A549 (cell line): ENCODE measurements at regions not wholly inside any gene's neighbourhood (a gene's known extent, or its start where the extent isn't known, plus 50 kb on each side); places are given as distances from the start of the nearest gene placed in this dataset.

Experiments used
- ATAC-seq, 2 experiments: fragments of 200-7000 bp in 1 of 2; fragments of >200 bp in 1 of 2; cut with Nextera tagmentation in 1 of 2; cut with Tn5 transposase in 1 of 2; 3 replicates each; pipeline versions ENCODE4 v1.8.0 to v1.9.1; 2018 to 2020; ENCODE audit warnings: mild to moderate bottlenecking in 1 of 2, moderate library complexity in 1 of 2
- CTCF ChIA-PET: fragments of 300-600 bp; sonication (Branson Sonifier 250); formaldehyde crosslinking; extraction: SDS; loops from one replicate; lab custom pipeline; 2021; ENCODE audit warnings: antibody characterized with exemption, inconsistent platforms; lab: Yijun Ruan, JAX
- POLR2A ChIA-PET: fragments of 350-600 bp; formaldehyde crosslinking; extraction: SDS; loops from one replicate; lab custom pipeline; 2021; ENCODE audit warnings: antibody characterized with exemption, inconsistent platforms; lab: Yijun Ruan, JAX
- DNase-seq, 2 experiments: peaks; one replicate each; pipeline versions ENCODE4 v3.0.0 to v3.0.0-alpha.2; 2011 to 2016; ENCODE audit warnings: low read depth in 1 of 2, low spot score in 1 of 2
- FAIRE-seq: peaks from 2 replicates; lab custom pipeline; 2011; peaks lifted over from hg19 to GRCh38; lab: Jason Lieb, UNC
- H3K27ac ChIP-seq, 2 experiments: fragments of >200 bp; sonication (Bioruptor Twin); formaldehyde crosslinking; 3 replicates each; pipeline ENCODE4 v1.5.1; 2016 to 2017
- H3K4me1 ChIP-seq: fragments of >200 bp; sonication (Bioruptor Twin); formaldehyde crosslinking; 3 replicates; pipeline ENCODE4 v1.6.1; 2016
- H3K4me2 ChIP-seq: fragments of >200 bp; sonication (Bioruptor Twin); formaldehyde crosslinking; 3 replicates; pipeline ENCODE4 v1.6.1; 2016
- H3K4me3 ChIP-seq: fragments of >200 bp; sonication (Bioruptor Twin); formaldehyde crosslinking; 3 replicates; pipeline ENCODE4 v1.5.1; 2016
- H3K9me3 ChIP-seq: fragments of >200 bp; sonication (Bioruptor Twin); formaldehyde crosslinking; 3 replicates; pipeline ENCODE4 v1.6.1; 2016
- BHLHE40 ChIP-seq: IDR thresholded peaks from 2 replicates; pipeline ENCODE4 v1.6.1; 2012; ENCODE audit warnings: low read depth, low read length, inconsistent platforms
- CHD4 ChIP-seq: fragments of 200-600 bp; sonication (generic); IDR thresholded peaks from 2 replicates; pipeline ENCODE4 v1.6.1; 2016; ENCODE audit warnings: antibody characterized with exemption, mild to moderate bottlenecking, borderline replicate concordance
- EHF ChIP-seq: fragments of 250-450 bp; sonication (Bioruptor Pico); IDR thresholded peaks from 2 replicates; pipeline ENCODE4 v1.5.0; 2020; ENCODE audit warnings: mild to moderate bottlenecking
- FOSB ChIP-seq: fragments of 250-450 bp; sonication (Bioruptor Pico); IDR thresholded peaks from 2 replicates; pipeline ENCODE4 v1.5.0; 2020; ENCODE audit warnings: mild to moderate bottlenecking, moderate library complexity
- FOXS1 ChIP-seq: fragments of 250-450 bp; sonication (Bioruptor Pico); IDR thresholded peaks from 2 replicates; pipeline ENCODE4 v1.5.0; 2020; ENCODE audit warnings: mild to moderate bottlenecking, moderate library complexity
- HDAC2 ChIP-seq: fragments of 200-600 bp; sonication (generic); IDR thresholded peaks from 2 replicates; pipeline ENCODE4 v1.6.1; 2016
- JUN ChIP-seq, 2 experiments: fragments of >200 bp; sonication (Bioruptor Twin); formaldehyde crosslinking; IDR thresholded peaks; 2 replicates in 1 of 2; 3 replicates in 1 of 2; pipeline ENCODE4 v1.6.1; 2016 to 2017
- KDM5A ChIP-seq: fragments of 200-600 bp; sonication (generic); IDR thresholded peaks from 2 replicates; pipeline ENCODE4 v1.6.1; 2016; ENCODE audit warnings: antibody characterized with exemption, mild to moderate bottlenecking
- MAFK ChIP-seq: fragments of 450-650 bp; IDR thresholded peaks from 2 replicates; pipeline ENCODE4 v1.6.1; 2014; ENCODE audit not compliant: partially characterized antibody
- MAZ ChIP-seq: fragments of 150-350 bp; IDR thresholded peaks from 2 replicates; pipeline ENCODE4 v1.6.1; 2014; ENCODE audit warnings: antibody characterized with exemption, low read depth, low read length, borderline replicate concordance
- MYC ChIP-seq: IDR thresholded peaks from 2 replicates; pipeline ENCODE4 v1.6.1; 2012; ENCODE audit warnings: mild to moderate bottlenecking, inconsistent platforms, low read length, improper control_type of control experiment, borderline replicate concordance
- NFE2L2 ChIP-seq: fragments of 150-350 bp; conservative IDR thresholded peaks from 2 replicates; pipeline ENCODE4 v1.6.1; 2014; ENCODE audit warnings: low read length
- NPAS2 ChIP-seq: fragments of 250-450 bp; sonication (Bioruptor Pico); IDR thresholded peaks from 2 replicates; pipeline ENCODE4 v1.8.0; 2022; ENCODE audit warnings: mild to moderate bottlenecking, moderate library complexity, borderline replicate concordance
- POLR2A ChIP-seq: IDR thresholded peaks from 2 replicates; pipeline ENCODE4 v1.6.1; 2012; ENCODE audit warnings: mild to moderate bottlenecking, low read length
- RARB ChIP-seq: fragments of 250-450 bp; sonication (Bioruptor Pico); IDR thresholded peaks from 2 replicates; pipeline ENCODE4 v1.8.0; 2021; ENCODE audit warnings: mild to moderate bottlenecking, moderate library complexity
- RCOR1 ChIP-seq: fragments of 150-350 bp; IDR thresholded peaks from 2 replicates; pipeline ENCODE4 v1.6.1; 2014; ENCODE audit warnings: antibody characterized with exemption, low read length, low read depth
- SMC3 ChIP-seq: fragments of >200 bp; sonication (Bioruptor Twin); formaldehyde crosslinking; IDR thresholded peaks from 3 replicates; pipeline ENCODE4 v1.6.1; 2018; ENCODE audit warnings: inconsistent platforms
- TP53 ChIP-seq: fragments of 250-450 bp; sonication (Bioruptor Pico); IDR thresholded peaks from 2 replicates; pipeline ENCODE4 v1.5.0; 2021; ENCODE audit warnings: mild to moderate bottlenecking, moderate library complexity
- ZC3H11A ChIP-seq: fragments of 450-650 bp; IDR thresholded peaks from 2 replicates; pipeline ENCODE4 v1.6.1; 2014; ENCODE audit warnings: antibody characterized with exemption, mild to moderate bottlenecking
- ZNF302 ChIP-seq: fragments of 250-450 bp; sonication (Bioruptor Pico); IDR thresholded peaks from 2 replicates; pipeline ENCODE4 v1.9.0; 2021; ENCODE audit warnings: inconsistent platforms, mild to moderate bottlenecking, moderate library complexity
- WGBS: methylation state at CpG from one replicate; pipeline ENCODE4 v1.1.6; 2017; ENCODE audit errors: missing lambda C conversion rate; 5-methylcytosine and 5-hydroxymethylcytosine counted together
- TF ChIP-seq, protein P1 (sequence below): IDR thresholded peaks from 2 replicates; pipeline ENCODE4 v1.6.1; 2012
- TF ChIP-seq, protein P2 (sequence below): IDR thresholded peaks from 2 replicates; pipeline ENCODE4 v1.6.1; 2012
- TF ChIP-seq, protein P3 (sequence below): fragments of 200-600 bp; sonication (generic); IDR thresholded peaks from 2 replicates; pipeline ENCODE4 v1.6.1; 2016; ENCODE audit warnings: antibody characterized with exemption, mild to moderate bottlenecking, moderate library complexity
- TF ChIP-seq, protein P4 (sequence below): fragments of 150-350 bp; IDR thresholded peaks from 2 replicates; pipeline ENCODE4 v1.6.1; 2014; ENCODE audit warnings: low read depth, mild to moderate bottlenecking, low read length

DNA sequence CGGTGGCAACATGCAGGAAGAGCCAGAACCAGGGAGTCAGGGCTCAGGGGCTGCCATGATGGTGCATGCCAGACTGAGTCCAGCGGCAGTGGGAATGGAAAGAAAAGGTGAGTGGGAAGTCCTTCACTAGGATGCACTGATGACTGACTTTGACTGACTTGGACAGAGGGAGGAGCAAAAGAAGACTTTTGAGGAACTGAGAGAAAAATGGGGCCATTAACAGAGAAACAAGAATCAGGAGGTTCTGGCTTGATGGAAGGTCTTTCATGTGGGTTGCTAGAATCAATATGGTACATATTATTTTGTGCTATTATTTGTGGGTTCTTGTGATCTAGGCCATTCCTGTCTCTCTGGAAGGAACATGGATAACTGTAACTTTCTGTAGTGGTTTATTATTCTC, 454.6 kb upstream of the PROX1 start:
- no peak for ATAC-seq
- no peak for DNase-seq
- Histone ChIP-seq H3K9me3 (no peaks in the 10 kb centered on the region), H3K4me1 (no peaks in the 10 kb centered on the region), H3K27ac (no peak overlapping the region)
- 43% methylated on average over 2 of the region's 2 CpGs for WGBS
- TF ChIP-seq, protein P1, sequence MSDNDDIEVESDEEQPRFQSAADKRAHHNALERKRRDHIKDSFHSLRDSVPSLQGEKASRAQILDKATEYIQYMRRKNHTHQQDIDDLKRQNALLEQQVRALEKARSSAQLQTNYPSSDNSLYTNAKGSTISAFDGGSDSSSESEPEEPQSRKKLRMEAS: no peak
- TF ChIP-seq, all 56 proteins: peak for 0
- CTCF ChIA-PET: no interaction called here
- H3K4me2 ChIP-seq: no peak overlapping the region
- no peak for FAIRE-seq
- POLR2A ChIA-PET: no interaction called here
- no peak overlapping the region for H3K4me3 ChIP-seq

DNA sequence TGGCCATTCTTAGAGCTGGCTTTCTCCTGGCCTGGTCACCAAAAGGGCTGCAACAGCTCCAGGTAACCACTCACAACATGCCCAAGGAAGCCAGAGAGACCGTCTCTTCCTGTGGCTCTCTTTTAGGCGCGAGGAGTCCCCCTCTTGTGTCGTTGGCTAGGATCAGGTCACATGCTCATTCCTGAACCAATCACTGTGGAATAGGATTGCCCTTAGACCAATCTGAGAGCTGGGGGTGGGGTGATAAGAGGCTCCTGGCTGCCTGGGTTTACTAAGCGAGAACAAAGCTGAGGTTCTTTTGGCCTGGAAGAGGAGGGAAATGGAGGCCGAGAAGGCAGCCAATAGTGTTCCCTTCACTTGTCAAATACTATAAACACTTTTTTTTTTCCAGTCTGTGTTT, 452.1 kb upstream of the PROX1 start:
- FAIRE-seq: no peak
- ChIA-PET CTCF (no interaction called here), POLR2A (no interaction called here)
- no peak overlapping the region for H3K4me2 ChIP-seq
- H3K4me3 ChIP-seq: no peak overlapping the region
- DNase-seq: no peak
- TF ChIP-seq EHF (CRISPR knock-in tag) (no peak), ZNF302 (no peak), POLR2A (no peak), JUN (IDR thresholded peaks at IDR 0.05) (no peak), KDM5A (no peak), NFE2L2 (no peak), FOXS1 (CRISPR knock-in tag) (no peak), RCOR1 (no peak), CHD4 (no peak), TP53 (no peak), SMC3 (no peak), BHLHE40 (no peak), MYC (no peak), HDAC2 (no peak), ZC3H11A (no peak), MAFK (no peak), NPAS2 (CRISPR knock-in tag) (no peak)
- TF ChIP-seq, protein P2, sequence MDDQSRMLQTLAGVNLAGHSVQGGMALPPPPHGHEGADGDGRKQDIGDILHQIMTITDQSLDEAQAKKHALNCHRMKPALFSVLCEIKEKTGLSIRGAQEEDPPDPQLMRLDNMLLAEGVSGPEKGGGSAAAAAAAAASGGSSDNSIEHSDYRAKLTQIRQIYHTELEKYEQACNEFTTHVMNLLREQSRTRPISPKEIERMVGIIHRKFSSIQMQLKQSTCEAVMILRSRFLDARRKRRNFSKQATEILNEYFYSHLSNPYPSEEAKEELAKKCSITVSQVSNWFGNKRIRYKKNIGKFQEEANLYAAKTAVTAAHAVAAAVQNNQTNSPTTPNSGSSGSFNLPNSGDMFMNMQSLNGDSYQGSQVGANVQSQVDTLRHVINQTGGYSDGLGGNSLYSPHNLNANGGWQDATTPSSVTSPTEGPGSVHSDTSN: no peak
- TF ChIP-seq, protein P3, sequence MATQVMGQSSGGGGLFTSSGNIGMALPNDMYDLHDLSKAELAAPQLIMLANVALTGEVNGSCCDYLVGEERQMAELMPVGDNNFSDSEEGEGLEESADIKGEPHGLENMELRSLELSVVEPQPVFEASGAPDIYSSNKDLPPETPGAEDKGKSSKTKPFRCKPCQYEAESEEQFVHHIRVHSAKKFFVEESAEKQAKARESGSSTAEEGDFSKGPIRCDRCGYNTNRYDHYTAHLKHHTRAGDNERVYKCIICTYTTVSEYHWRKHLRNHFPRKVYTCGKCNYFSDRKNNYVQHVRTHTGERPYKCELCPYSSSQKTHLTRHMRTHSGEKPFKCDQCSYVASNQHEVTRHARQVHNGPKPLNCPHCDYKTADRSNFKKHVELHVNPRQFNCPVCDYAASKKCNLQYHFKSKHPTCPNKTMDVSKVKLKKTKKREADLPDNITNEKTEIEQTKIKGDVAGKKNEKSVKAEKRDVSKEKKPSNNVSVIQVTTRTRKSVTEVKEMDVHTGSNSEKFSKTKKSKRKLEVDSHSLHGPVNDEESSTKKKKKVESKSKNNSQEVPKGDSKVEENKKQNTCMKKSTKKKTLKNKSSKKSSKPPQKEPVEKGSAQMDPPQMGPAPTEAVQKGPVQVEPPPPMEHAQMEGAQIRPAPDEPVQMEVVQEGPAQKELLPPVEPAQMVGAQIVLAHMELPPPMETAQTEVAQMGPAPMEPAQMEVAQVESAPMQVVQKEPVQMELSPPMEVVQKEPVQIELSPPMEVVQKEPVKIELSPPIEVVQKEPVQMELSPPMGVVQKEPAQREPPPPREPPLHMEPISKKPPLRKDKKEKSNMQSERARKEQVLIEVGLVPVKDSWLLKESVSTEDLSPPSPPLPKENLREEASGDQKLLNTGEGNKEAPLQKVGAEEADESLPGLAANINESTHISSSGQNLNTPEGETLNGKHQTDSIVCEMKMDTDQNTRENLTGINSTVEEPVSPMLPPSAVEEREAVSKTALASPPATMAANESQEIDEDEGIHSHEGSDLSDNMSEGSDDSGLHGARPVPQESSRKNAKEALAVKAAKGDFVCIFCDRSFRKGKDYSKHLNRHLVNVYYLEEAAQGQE: no peak
- TF ChIP-seq, protein P4, sequence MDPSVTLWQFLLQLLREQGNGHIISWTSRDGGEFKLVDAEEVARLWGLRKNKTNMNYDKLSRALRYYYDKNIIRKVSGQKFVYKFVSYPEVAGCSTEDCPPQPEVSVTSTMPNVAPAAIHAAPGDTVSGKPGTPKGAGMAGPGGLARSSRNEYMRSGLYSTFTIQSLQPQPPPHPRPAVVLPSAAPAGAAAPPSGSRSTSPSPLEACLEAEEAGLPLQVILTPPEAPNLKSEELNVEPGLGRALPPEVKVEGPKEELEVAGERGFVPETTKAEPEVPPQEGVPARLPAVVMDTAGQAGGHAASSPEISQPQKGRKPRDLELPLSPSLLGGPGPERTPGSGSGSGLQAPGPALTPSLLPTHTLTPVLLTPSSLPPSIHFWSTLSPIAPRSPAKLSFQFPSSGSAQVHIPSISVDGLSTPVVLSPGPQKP: no peak
- no peaks in the 10 kb centered on the region for H3K4me1 ChIP-seq
- no peak for ATAC-seq
- H3K27ac ChIP-seq: no peak overlapping the region
- no peaks in the 10 kb centered on the region for H3K9me3 ChIP-seq
- 38% methylated on average over 6 of the region's 6 CpGs for WGBS

DNA sequence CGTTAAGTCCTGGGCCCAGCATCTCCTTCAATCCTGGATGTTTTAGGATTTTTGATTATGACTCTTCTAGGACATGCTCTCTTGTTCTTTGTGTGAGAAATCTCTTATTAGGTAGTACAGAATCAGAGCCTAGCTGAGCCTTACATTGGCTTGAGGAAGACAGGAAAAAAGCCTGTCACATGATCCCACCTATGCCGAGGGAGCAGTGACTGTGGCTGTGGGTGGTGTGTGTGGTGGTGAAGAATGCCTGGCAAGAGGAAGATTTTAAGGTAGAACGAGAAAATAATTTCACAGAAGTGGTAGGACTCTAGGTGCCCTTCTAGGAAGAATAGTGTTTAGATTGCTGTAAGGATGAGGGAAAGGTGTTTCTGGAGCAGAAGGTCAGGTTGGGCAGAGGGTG, 449.5 kb upstream of the PROX1 start:
- DNase-seq (no peak), FAIRE-seq (no peak), ATAC-seq (no peak)
- no peak for TF ChIP-seq MAZ
- no peak for TF ChIP-seq RARB (CRISPR knock-in tag)
- TF ChIP-seq FOSB (CRISPR knock-in tag): no peak
- TF ChIP-seq RCOR1: no peak
- Histone ChIP-seq H3K4me1 (no peaks in the 10 kb centered on the region), H3K27ac (no peak overlapping the region), H3K9me3 (no peaks in the 10 kb centered on the region), H3K4me2 (no peak overlapping the region), H3K4me3 (no peak overlapping the region)
- whole genome bisulfite sequencing: 3% methylated on average over 3 of the region's 3 CpGs
- CTCF ChIA-PET: no interaction called here
- POLR2A ChIA-PET: no interaction called here
